ENCODE measurements at regions not wholly inside any gene's neighbourhood (a gene's known extent, or its start where the extent isn't known, plus 50 kb on each side); places are given as distances from the start of the nearest gene placed in this dataset.
"Not testable (repeated sequence)": the region's sequence is repeated elsewhere in the genome, so short reads cannot be mapped to it uniquely, and the experiment has no call there.

DNA sequence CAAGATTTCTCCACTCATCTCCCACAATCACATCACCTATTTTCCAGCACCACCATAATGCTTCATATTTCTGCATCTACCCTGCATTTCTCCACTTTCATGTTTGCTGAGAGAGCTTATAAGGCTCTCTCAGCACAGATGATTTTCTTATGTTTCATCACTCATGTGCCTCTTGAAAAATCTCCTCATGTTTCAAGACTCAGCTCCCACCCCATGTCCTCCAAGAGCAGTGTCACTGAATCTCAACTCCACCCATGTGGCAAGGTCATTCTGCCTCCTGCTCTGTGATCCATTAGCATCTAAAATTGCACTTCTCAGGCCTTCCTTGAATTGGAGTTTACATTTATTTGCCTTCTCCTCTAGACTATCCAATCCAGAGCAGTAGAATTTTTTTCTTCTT, 178.7 kb upstream of the IRAK1BP1 start:
- no peak for DNase-seq

DNA sequence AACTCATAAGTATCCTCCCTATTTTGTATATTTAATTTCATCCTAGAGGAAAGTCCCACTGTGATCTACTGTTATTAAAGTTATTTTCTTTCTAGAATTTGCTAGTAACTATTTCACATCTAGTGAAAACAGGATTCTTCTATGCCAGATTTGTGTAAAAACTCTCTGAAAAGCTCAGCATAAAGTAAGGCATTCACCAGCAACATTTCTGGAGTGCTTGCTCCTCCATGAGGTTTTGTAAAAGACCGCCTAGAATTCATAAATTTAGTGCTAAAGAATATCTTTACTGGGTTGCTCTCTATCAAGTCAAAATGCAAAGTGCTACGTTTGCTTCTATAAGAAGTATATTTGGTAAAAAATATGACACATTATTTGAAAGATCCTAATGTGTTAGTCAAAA, 173.5 kb upstream of the IRAK1BP1 start:
- DNase-seq = no peak

DNA sequence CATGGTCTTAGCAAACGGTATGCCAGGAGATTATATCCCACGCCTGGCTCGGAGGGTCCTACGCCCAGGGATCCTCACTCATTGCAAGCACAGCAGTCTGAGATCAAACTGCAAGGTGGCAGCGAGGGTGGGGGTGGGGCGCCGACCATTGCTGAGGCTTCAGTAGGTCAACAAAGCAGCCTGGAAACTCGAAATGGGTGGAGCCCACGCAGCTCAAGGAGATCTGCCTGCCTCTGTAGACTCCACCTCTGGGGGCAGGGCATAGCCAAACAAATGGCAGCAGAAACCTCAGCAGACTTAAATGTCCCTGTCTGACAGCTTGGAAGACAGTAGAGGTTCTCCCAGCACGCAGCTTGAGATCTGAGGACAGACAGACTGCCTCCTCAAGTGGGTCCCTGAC, 172.7 kb upstream of the IRAK1BP1 start:
- peak; percentile 1 for DNase-seq

DNA sequence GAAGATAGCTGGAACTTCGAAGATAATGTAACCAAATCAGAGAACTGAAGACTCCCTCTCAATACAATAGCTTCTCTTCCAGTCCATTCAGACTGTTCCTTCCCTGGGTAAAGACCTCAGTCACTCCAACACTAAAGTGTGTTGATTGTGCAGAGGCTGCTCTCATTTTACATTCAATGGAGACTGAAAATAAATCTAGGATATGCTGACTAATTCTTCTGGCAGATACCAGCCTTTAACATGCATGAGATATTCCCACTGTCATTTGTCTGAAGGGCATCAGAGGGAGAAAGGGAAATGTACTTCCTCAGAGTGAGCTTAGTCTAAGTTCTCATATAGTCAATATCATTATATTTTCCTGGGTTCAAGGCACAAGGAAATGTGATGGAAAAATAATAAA, 166.4 kb upstream of the IRAK1BP1 start:
- DNase-seq = no peak

DNA sequence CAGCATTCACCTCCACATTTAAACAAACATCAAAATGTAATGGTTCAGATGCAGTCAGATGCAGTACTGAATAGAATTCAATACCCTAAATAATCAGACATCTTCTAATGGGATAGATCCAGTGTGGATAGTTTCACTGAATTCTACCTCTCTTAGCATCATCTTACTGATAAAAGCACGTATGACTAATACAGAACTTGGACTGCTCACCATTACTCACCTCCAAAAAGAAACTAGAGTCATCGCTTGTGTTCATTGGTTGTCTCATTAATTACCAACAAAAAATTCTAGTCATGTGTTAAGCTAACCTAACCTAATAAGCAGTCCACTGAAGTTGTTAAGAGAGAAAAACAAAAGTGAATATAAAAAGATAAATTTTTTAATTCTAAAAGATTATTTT, 165.9 kb upstream of the IRAK1BP1 start:
- DNase-seq = no peak

DNA sequence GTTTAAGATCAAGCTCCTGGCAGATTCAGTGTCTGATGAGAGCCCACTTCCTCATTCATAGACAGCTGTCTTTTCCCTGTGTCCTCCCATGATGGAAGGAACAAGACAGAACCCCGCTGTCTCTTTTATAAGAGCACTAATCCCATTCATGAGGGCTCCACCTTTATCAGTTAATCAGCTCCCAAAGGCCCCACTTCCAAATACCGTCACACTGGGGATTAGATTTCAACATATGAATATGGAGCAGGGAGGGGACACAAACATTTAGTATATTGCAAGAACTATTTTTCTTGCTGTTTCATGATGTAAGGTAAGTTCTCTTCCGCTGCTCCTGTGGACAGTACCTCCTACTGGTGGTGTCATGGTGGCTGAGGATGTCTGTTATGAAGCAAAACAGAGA, 158.3 kb upstream of the IRAK1BP1 start:
- no peak for DNase-seq

DNA sequence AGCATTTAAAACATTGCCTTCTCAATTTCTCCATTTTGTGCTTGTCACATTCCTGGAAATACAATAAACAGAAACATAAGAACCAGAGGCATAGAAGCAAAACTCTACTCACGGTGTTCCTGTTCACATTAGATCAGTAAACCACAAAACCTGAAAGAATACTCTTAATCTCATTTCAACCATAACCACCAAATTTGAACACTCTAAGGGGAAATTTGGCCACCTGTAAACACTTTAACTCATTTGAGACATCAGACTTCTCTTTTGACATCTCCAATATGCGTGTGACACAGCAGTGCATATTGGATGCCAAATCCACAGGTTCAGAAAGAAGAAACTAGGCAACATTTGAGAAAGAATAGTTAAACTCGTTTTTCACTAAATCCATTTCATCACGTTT, 153.8 kb upstream of the IRAK1BP1 start:
- DNase-seq = no peak

DNA sequence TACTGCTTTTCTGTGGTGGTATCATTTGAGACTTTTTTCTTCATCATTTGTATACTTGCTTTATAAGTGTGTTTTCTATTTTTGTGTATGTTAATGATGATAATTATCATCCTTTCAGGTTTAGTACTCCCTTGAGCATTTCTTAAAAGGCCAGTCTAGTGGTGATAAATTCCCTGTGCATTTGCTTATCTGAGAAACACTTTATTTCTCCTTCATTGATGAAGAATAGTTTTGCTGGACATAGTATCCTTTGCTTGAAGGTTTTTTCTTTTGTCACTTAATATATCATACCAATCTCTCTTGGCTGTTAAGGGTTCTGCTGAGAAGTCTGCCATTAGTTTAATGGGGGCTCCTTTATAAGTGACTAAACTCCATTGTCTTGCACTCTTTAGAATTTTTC, 123.2 kb upstream of the IRAK1BP1 start:
- DNase-seq = no peak

DNA sequence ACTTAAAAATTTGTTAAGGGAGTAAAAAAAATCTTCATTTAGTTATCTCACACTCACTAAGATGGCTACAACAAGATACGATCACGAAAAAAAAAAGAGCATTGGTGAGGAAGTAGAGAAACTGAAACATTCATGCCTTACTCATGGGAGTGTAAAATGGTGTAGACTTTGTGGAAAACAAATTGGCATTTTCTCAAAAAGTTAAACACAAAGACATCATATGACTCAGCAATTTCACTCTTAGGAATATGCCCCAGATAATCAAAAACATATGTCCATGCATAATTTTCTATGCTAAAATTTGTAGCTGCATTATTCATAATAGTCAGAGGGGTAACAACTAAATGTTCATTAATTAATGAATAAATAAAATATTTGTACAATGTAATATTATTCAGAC, 120.9 kb upstream of the IRAK1BP1 start:
- DNase-seq = no peak

DNA sequence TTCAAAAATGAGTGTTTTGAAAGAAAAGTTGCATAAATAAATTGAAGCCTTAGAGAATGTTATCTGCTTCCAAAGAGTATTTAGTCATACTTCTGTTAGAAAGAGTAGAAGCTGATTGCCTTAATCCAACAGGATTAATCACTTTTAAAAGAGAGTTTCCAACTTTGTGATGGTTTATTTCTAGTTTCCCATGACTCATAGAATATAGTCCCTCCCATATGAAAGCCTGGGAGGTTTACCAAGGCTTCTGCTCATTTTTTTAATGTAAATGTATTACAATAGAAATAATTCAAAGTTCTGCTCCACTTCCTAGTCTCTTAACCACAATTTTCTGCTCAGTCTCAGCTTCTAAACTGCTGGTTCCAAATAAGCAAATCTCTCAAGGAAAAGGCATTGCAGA, 118.0 kb upstream of the IRAK1BP1 start:
- DNase-seq = no peak

DNA sequence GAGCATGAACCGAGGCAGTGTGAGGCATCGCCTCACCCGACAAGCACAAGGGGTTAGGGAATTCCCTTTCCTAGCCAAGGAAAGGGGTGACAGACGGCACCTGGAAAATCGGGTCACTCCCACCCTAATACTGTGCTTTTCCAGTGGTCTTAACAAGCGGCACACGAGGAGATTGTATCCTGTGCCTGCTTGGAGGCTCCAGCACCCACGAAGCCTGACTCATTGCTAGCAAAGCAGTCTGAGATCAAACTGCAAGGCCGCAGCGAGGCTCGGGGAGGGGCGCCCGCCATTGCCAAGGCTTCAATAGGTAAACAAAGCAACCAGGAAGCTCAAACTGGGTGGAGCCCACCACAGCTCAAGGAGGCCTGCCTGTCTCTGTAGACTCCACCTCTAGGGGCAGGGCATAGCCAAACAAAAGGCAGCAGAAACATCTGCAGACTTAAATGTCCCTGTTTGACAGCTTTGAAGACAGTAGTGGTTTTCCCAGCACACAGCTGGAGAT, 109.0 kb upstream of the IRAK1BP1 start:
- DNase-seq = not testable (repeated sequence)

DNA sequence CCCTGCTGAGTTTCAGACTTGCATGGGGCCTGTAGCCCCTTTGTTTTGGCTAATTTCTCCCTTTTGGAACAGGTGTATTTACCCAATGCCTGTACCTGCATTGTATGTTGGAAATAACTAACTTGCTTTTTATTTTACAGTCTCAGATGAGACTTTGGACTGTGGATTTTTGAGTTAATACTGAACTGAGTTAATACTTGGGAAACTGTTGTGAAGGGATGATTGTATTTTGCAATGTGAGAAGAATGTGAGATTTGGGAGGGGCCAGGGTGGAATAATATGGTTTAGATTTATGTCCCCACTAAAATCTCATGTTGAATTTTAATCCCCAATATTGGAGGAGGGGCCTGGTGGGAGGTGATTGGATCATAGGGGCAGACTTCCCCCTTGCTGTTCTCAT, 99.1 kb upstream of the IRAK1BP1 start:
- no peak for DNase-seq

DNA sequence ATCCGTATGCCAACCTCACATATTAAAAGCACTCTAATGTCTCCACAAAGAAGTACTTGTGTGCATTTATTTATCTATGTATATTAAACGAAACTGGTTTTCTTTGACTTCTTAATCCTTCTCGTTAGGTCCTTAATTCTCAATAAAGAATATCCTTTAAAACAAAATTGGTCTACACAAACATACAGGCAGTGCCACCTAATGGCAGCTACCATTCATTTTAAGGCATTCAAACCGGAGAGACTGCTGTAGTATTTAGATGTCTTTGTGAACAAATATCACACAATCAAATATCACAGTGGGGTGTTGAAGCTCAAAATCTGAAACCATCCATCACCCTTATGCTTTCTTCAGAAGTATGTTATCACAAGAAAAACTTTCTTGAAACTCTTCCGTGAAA, 96.6 kb upstream of the IRAK1BP1 start:
- DNase-seq = no peak

DNA sequence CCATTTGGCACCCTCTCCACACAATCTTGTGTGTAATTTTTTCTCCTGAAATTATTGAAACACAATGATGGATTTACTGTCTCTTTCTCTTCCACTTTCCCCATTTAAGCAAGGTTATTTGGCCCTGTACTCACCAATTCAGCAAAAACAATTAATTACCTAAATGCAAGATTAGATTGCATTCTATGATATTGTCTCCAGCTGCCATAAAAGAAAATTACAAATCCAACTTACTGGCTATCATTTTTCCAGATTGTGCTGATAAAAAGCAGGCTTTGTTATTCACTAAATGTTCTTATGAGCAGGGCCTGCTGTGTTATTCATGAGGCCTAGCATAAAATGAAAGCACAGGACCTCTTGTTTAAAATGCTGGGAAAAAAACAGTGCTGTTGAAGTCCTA, 95.8 kb upstream of the IRAK1BP1 start:
- DNase-seq = no peak

DNA sequence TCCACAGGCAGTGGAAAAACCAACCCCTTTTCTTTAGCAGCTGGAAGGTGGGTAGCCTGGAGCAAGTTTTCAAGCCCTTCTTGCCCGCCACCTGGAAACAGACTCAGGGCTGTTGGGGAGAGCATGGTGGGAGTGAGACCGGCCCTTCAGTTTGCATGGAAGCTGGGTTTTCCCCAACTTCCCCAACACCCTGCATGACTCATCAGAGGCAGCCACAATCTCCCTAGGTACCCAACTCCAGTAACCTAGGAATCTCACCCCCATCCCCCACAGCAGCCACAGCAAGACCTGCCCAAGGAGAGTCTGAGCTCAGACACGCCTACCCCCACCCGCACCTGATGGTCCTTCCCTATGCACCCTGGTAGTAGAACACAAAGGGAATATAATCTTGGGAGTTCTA, 86.3 kb upstream of the IRAK1BP1 start:
- no peak for DNase-seq

DNA sequence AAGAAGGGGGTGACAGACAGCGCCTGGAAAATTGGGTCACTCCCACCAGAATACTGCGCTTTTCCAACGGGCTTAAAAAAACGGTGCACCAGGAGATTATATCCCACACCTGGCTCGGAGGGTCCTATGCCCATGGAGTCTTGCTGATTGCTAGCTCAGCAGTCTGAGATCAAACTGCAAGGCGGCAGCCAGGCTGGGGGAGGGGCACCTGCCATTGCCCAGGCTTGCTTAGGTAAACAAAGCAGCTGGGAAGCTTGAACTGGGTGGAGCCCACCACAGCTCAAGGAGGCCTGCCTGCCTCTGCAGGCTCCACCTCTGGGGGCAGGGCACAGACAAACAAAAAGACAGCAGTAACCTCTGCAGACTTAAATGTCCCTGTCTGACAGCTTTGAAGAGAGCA, 84.0 kb upstream of the IRAK1BP1 start:
- not testable (repeated sequence) for DNase-seq

DNA sequence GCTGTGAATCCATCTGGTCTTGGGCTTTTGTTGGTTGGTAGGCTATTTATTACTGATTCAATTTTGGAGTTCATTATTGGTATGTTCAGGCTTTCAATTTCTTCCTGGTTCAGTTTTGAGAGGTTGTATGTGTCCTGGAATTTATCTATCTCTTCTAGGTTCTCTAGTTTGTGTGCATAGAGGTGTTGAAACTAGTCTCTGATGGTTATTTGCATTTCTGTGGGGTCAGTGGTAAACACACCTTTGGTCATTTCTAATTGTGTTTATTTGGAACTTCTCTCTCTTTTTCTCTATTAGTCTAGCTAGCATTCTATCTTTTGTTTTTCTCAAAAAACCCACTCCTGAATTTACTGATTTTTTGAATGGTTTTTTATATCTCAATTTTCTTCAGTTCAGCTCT, 70.1 kb upstream of the IRAK1BP1 start:
- DNase-seq = no peak

DNA sequence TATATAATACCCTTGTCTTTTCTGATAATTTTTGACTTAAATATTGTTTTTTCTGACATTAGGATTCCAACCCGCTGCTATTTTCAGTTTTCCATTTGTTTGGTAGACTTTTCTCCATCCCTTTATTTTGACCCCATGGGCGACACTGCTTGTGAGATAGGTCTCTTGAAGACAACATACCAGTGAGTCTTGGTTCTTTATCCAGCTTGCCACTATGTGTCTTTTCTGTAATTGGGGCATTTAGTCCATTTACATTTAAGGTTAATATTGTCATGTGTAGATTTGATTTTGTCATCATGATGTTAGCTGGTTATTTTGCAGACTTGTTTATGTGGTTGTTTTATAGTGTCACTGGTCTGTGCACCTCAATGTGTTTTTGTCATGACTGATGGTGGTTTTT, 67.7 kb upstream of the IRAK1BP1 start:
- no peak for DNase-seq

DNA sequence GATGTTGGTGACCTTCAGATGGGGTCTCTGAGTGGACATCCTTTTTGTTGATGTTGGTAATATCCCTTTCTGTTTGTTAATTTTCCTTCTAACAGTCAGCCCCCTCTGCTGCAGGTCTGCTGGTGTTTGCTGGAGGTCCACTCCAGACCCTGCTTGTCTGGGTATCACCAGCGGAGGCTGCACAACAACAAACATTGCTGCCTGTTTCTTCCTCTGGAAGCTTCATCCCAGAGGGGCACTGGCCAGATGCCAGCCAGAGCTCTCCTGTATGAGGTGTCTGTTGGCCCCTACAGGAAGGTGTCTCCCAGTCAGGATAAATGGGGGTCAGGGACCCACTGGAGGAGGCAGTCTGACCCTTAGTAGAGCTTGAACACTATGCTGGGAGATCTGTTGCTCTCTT, 60.6 kb upstream of the IRAK1BP1 start:
- not testable (repeated sequence) for DNase-seq

DNA sequence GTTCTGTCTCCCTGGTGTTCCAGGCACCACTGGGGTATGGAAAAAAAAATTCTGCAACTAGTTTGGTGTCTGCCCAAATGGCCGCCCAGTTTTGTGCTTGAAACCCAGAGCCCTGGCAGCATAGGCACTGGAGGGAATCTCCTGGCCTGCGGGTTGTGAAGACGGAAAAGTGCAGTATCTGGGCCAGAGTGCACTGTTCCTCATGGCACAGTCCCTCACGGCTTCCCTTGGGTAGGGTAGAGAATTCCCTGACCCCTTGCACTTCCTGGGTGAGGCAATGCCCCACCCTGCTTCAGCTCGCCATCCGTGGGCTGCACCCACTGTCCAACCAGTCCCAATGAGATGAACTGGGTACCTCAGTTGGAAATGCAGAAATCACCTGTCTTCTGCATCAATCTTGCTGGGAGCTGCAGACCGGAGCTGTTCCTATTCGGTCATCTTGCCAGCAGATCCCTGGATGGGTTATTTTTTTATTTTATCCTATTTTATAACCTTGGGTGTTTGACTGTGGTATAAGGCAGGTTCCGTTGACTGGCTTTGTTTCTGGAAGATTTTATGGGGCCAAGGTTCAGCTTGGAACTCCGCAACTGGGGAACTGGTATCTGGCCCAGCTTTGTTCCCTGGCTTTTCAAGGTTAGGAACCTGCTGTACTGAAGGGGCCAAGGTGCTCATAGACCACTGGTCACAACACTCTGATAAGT, 59.5 kb upstream of the IRAK1BP1 start:
- not testable (repeated sequence) for DNase-seq

DNA sequence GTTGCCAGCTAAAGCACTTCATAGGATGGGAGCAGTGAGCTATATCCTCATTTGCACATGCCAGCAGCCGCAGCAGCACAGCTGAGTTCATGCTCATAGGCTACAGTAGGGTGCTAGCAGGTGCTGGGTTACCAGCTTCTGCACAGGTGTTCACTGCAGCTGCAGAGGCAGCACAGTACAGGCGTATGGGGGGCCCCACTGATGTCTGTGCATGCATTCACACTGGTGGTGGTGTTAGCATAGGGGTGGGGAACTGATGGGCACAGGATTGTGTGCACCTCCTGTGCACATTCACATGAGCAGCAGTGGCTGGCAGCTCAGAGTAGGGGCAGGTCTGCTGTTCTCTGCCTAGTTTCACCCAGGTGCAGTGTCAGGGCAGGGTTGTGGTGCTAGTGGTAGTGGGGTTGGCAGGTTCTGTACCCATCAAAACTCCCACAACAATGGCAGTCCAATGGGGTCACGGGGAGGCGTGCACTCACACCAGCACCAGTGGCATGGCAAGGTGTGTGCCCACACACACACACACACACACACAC, 58.9 kb upstream of the IRAK1BP1 start:
- DNase-seq = no peak

DNA sequence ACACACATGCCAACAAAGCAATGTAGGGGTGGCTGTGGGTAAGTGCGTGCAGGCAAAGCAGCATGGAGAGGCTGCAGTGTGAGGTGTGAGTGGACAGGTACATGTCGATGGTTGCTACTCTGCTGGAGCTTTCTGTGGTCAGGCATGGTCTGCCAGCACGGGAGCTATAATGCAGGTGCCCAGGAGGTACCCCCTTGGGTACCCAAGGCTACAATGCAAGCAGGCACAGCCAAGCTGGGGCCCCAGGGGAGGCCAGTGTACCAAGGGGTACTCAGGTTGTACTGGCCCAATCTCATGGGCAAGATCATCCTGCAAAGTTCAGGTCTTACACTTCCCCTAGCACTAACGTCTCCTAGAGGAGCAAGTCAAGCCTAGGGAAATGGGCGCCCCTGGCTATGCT, 58.4 kb upstream of the IRAK1BP1 start:
- no peak for DNase-seq

DNA sequence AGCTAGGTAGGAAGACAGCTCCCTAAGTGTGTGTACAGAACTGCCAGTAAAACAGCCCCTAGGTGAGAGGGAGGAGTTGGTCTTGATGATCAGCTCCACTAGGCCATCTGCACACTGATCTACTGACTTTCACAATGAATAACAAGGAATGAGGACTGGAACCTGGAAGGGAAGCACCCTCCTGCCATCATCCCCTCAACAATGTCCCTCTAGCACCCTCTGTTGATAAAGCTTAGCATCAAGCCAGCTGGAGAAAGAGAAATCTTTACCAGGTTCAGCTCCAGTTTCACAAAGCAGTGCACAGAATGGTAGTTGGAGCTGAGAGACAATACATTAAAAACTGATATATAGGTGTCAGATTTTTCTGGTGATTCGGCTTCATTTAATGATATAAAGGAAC, 57.2 kb upstream of the IRAK1BP1 start:
- DNase-seq = no peak

DNA sequence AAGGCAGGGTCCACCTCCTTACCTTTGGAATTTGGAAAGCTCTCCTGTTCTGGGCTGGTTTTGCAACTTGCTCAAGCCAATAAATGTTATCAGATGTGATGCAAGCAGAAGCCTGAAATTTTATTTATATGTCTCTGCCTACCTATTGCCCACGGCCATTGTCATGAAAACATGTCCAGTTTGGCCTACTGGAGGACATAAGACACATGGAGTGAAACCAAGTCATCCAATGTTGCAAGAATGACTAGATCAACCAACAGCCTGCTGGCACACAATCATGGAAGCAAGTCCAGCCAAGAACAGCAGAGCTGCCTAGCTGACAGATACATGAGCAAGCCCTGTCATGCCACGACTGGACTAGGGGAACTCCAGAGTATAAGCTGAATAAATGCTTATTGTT, 56.7 kb upstream of the IRAK1BP1 start:
- DNase-seq = no peak

Data from CD4-positive, alpha-beta T cell treated with Interleukin-6 for 4 hours (primary cell).